HG03025 (cell line): ENCODE measurements at regions not wholly inside any gene's neighbourhood (a gene's known extent, or its start where the extent isn't known, plus 50 kb on each side); places are given as distances from the start of the nearest gene placed in this dataset.

Experiments used
- ATAC-seq: cut with Tn5 transposase; IDR thresholded peaks from one replicate; pipeline ENCODE4 v1.9.1; 2021; ENCODE audit warnings: mild to moderate bottlenecking, moderate library complexity; ENCODE audit not compliant: unreplicated experiment, low FRiP score

GRCh38 chr2:162914161-162914560, 75.6 kb upstream of the KCNH7 start:
- ATAC-seq, result no peak

GRCh38 chr2:162912787-162913186, 74.2 kb upstream of the KCNH7 start:
- ATAC-seq, result no peak

GRCh38 chr2:162908567-162908966, 70.0 kb upstream of the KCNH7 start:
- no peak for ATAC-seq

DNA sequence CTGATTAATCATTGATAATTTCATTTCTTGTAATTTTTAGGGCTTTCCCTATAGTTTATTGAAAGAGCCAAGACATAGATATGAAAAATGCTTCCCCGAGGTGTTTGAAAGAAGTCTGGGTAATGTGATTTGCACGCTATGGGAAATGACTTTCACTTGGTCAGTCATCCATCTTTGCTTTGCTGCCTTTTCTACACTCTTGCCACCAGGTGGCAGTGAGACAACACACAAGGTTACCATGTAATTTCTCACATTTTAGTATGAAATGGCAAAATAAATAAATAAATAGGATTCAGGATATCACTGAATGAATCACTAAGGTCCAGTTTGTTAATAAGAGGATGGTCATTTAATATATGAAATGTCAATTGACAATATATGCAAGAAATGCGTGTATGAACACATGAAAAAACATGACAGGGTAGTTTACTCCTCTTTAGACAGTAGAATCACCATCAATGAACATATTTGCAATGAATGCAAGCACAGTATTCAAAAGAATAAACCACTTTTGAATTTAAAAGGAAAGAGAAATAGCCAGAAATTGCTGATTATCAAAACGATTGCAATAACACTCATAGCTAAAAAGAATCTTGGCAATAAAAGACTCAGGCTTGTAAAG, 52.2 kb upstream of the KCNH7 start:
- peak; percentile 91 for ATAC-seq

DNA sequence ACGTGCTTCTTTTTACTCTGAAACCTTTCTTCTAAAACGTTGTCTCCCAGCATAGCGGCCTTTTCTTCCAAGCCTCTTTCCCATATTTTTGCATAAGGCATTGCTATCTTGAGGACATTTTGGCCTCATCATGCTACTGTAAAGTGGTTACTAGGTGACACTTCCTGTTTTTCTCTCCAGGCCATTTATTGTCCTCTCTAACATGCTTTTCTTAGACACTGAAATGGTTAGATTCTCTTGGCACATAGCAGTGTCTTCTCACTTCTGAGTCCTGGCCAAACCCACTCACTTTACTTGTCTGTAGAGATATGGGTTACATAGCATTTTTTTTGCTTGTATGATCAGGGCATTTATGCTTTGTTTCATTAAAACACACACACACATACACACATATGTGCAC, 50.1 kb upstream of the KCNH7 start:
- ATAC-seq, result no peak
